BJ (cell line): ENCODE measurements at regions not wholly inside any gene's neighbourhood (a gene's known extent, or its start where the extent isn't known, plus 50 kb on each side); places are given as distances from the start of the nearest gene placed in this dataset.

Experiments
- CTCF ChIA-PET: fragments of 350-600 bp; formaldehyde crosslinking; extraction: SDS; loops from one replicate; lab custom pipeline; 2021; ENCODE audit warnings: antibody characterized with exemption, inconsistent platforms; lab: Yijun Ruan, JAX
- POLR2A ChIA-PET: fragments of 300-600 bp; sonication (Branson Sonifier 250); formaldehyde crosslinking; extraction: SDS; loops from one replicate; lab custom pipeline; 2021; ENCODE audit warnings: antibody characterized with exemption; lab: Charles Lee
- DNase-seq: peaks from one replicate; pipeline ENCODE4 v3.0.0-alpha.2; 2011; ENCODE audit warnings: low read depth
- H3K27me3 ChIP-seq: 2 replicates; pipeline ENCODE4 v1.6.0; 2011; ENCODE audit warnings: low read length; ENCODE audit not compliant: control insufficient read depth, insufficient read depth
- H3K36me3 ChIP-seq: 2 replicates; pipeline ENCODE4 v1.5.1; 2011; ENCODE audit warnings: low read length; ENCODE audit not compliant: control insufficient read depth, insufficient read depth
- H3K4me3 ChIP-seq: 2 replicates; pipeline ENCODE4 v1.5.1; 2011; ENCODE audit warnings: low read depth, mild to moderate bottlenecking, control low read depth, low read length
- CTCF ChIP-seq: IDR thresholded peaks from 2 replicates; pipeline ENCODE4 v1.5.1; 2011; ENCODE audit warnings: low read depth, mild to moderate bottlenecking, control low read depth, inconsistent platforms, low read length, moderate library complexity; ENCODE audit not compliant: insufficient read depth

- POLR2A ChIA-PET: no interaction called here
- Histone ChIP-seq H3K27me3 (no peaks in the 10 kb centered on the region), H3K36me3 (no peaks in the 10 kb centered on the region), H3K4me3 (no peak overlapping the region)
- no peak for DNase-seq
- CTCF ChIA-PET: interaction anchor here (1.2 to 1.8 kb wide), 3 partner anchors 10 to 16 kb away, joined by 3 to 5 read pairs (median 4); no protein-coding TSS in a partner anchor
- no peak for TF ChIP-seq CTCF
These were observed 218.5 kb upstream of the TMEM196 start for GRCh38 chr7:19991936-19992335.

GRCh38 chr7:19989906-19990305, 216.5 kb upstream of the TMEM196 start:
- ChIA-PET POLR2A (interaction anchor here (0.6 kb wide), 1 partner anchor 211 kb away, joined by 12 read pairs; no protein-coding TSS in a partner anchor), CTCF (interaction anchor here (0.9 kb wide), 1 partner anchor 21 kb away, joined by 3 read pairs; no protein-coding TSS in a partner anchor)
- no peak for TF ChIP-seq CTCF
- no peak for DNase-seq
- no peaks in the 10 kb centered on the region for H3K36me3 ChIP-seq
- H3K27me3 ChIP-seq: no peaks in the 10 kb centered on the region
- H3K4me3 ChIP-seq: no peak overlapping the region

GRCh38 chr7:19988860-19989259, 215.4 kb upstream of the TMEM196 start:
- ChIA-PET CTCF (no interaction called here), POLR2A (no interaction called here)
- TF ChIP-seq CTCF: no peak
- H3K27me3 ChIP-seq: no peaks in the 10 kb centered on the region
- H3K4me3 ChIP-seq: no peak overlapping the region
- H3K36me3 ChIP-seq: no peaks in the 10 kb centered on the region
- DNase-seq: no peak

- CTCF ChIA-PET: interaction anchor here (0.6 to 5.0 kb wide), 7 partner anchors 50 to 614 kb away, joined by 3 to 46 read pairs (median 3); no protein-coding TSS in a partner anchor
- Histone ChIP-seq H3K36me3 (no peaks in the 10 kb centered on the region), H3K27me3 (no peaks in the 10 kb centered on the region), H3K4me3 (no peak overlapping the region)
- no peak for DNase-seq
- POLR2A ChIA-PET: interaction anchor here (0.5 kb wide), 1 partner anchor 201 kb away, joined by 3 read pairs; no protein-coding TSS in a partner anchor
- no peak for TF ChIP-seq CTCF
These were observed 210.8 kb upstream of the TMEM196 start for GRCh38 chr7:19984231-19984632.

GRCh38 chr7:19982841-19983835, 209.7 kb upstream of the TMEM196 start:
- Histone ChIP-seq H3K36me3 (no peaks in the 10 kb centered on the region), H3K4me3 (no peak overlapping the region), H3K27me3 (no peaks in the 10 kb centered on the region)
- DNase-seq: peak; percentile 7
- peak; percentile 61 for TF ChIP-seq CTCF
- CTCF ChIA-PET: interaction anchor here (0.6 to 5.0 kb wide), 25 partner anchors 9 to 615 kb away, joined by 3 to 46 read pairs (median 4); no protein-coding TSS in a partner anchor
- POLR2A ChIA-PET: no interaction called here
